Colonic mucosa (tissue), 4 donors: ENCODE measurements at regions not wholly inside any gene's neighbourhood (a gene's known extent, or its start where the extent isn't known, plus 50 kb on each side); places are given as distances from the start of the nearest gene placed in this dataset.

Experiments used
- DNase-seq: peaks from one replicate; pipeline ENCODE4 v3.0.0-alpha.2; 2020
- H3K27ac ChIP-seq: fragments of 200-600 bp; one replicate; pipeline ENCODE4 v1.8.0; 2021
- H3K27me3 ChIP-seq: fragments of 200-600 bp; one replicate; pipeline ENCODE4 v1.8.0; 2021
- H3K36me3 ChIP-seq: fragments of 200-600 bp; one replicate; pipeline ENCODE4 v1.8.0; 2021
- H3K4me1 ChIP-seq: fragments of 200-600 bp; one replicate; pipeline ENCODE4 v1.8.0; 2021; ENCODE audit warnings: mild to moderate bottlenecking
- H3K4me3 ChIP-seq: fragments of 200-600 bp; one replicate; pipeline ENCODE4 v1.8.0; 2021
- H3K9ac ChIP-seq, 2 donors: one replicate each; pipeline ENCODE4 v1.7.0; 2013; ENCODE audit warnings: control low read depth in 2 of 2, low read depth in 2 of 2, low read length in 2 of 2
- H3K9me3 ChIP-seq: fragments of 200-600 bp; one replicate; pipeline ENCODE4 v1.8.0; 2021
- intact Hi-C: fragments of 100-400 bp; cut with DNase I; formaldehyde crosslinking; loops from one replicate; pipeline ENCODE4 v1.14.1; 2022
- TF ChIP-seq, protein P1 (sequence below): fragments of 200-600 bp; IDR thresholded peaks from one replicate; pipeline ENCODE4 v1.8.0; 2022; ENCODE audit warnings: antibody characterized with exemption, mild to moderate bottlenecking
- donor health status: healthy.
- donor health status: DM: no; HTN: no; CAD: no.
- donor health status: DM: no; HTN: no; CAD: no.

- DNase-seq = no peak
- no peaks in the 10 kb centered on the region for H3K4me1 ChIP-seq
- no peaks in the 10 kb centered on the region for H3K36me3 ChIP-seq
- H3K4me3 ChIP-seq = no peak overlapping the region
- no peaks in the 10 kb centered on the region for H3K27me3 ChIP-seq
- no peak overlapping the region for H3K27ac ChIP-seq
- TF ChIP-seq, protein P1, sequence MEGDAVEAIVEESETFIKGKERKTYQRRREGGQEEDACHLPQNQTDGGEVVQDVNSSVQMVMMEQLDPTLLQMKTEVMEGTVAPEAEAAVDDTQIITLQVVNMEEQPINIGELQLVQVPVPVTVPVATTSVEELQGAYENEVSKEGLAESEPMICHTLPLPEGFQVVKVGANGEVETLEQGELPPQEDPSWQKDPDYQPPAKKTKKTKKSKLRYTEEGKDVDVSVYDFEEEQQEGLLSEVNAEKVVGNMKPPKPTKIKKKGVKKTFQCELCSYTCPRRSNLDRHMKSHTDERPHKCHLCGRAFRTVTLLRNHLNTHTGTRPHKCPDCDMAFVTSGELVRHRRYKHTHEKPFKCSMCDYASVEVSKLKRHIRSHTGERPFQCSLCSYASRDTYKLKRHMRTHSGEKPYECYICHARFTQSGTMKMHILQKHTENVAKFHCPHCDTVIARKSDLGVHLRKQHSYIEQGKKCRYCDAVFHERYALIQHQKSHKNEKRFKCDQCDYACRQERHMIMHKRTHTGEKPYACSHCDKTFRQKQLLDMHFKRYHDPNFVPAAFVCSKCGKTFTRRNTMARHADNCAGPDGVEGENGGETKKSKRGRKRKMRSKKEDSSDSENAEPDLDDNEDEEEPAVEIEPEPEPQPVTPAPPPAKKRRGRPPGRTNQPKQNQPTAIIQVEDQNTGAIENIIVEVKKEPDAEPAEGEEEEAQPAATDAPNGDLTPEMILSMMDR = no peak
- no peak overlapping the region for H3K9ac ChIP-seq
- H3K9me3 ChIP-seq = no peaks in the 10 kb centered on the region
- intact Hi-C loops = no loop called here
Observed at GRCh38 chr2:121004359-121004758, 268.7 kb downstream of the GLI2 start.

GRCh38 chr2:121004950-121005349, 269.3 kb downstream of the GLI2 start:
- no peak overlapping the region for H3K9ac ChIP-seq
- H3K27me3 ChIP-seq = no peaks in the 10 kb centered on the region
- H3K4me3 ChIP-seq = no peak overlapping the region
- TF ChIP-seq, protein P1 = no peak
- H3K36me3 ChIP-seq = no peaks in the 10 kb centered on the region
- DNase-seq = no peak
- no peak overlapping the region for H3K27ac ChIP-seq
- no peaks in the 10 kb centered on the region for H3K9me3 ChIP-seq
- no peaks in the 10 kb centered on the region for H3K4me1 ChIP-seq
- intact Hi-C loops = no loop called here

- Histone ChIP-seq H3K9ac (no peak overlapping the region), H3K9me3 (no peaks in the 10 kb centered on the region), H3K4me1 (no peaks in the 10 kb centered on the region), H3K27me3 (no peaks in the 10 kb centered on the region), H3K36me3 (no peaks in the 10 kb centered on the region), H3K27ac (no peak overlapping the region), H3K4me3 (no peak overlapping the region)
- TF ChIP-seq, protein P1 = no peak
- DNase-seq = no peak
- intact Hi-C loops = no loop called here
Observed at GRCh38 chr2:121005453-121005852, 269.8 kb downstream of the GLI2 start.

DNA sequence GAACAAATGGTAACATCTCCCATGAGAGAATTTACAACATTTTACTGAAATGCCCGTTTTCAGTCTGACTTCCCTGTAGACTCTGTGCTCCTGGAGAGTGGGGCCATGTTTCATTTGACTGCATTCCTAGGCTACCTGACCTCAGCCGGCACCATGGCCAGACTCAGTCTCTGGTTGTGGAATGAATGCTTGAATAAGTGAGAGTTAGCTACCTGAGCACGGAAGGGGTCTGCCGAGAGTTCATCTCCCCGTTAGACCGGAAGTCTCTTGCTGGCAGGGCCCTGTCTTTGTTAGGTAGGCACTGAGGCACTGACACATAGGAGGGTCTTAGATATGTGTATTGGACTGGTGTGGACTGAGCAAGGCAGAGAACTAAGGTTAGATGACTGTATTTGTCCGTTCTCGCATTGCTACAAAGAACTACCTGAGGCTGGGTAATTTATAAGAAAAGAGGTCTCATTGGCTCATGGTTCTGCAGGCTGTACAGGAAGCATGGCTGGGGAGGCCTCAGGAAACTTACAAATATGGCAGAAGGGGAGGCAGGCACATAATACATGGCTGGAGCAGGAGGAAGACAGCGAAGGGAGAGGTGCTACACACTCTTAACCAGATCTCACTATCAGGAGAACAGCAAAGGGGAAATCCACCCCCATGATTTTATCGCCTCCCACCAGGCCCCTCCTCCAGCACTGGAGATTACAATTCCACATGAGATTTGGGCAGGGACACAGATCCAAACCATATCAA, 271.2 kb downstream of the GLI2 start:
- Histone ChIP-seq H3K4me1 (no peaks in the 10 kb centered on the region), H3K9ac (no peak overlapping the region), H3K27ac (no peak overlapping the region), H3K27me3 (no peaks in the 10 kb centered on the region), H3K4me3 (no peak overlapping the region), H3K36me3 (no peaks in the 10 kb centered on the region), H3K9me3 (no peaks in the 10 kb centered on the region)
- intact Hi-C loops = no loop called here
- TF ChIP-seq, protein P1 = no peak
- DNase-seq = no peak

DNA sequence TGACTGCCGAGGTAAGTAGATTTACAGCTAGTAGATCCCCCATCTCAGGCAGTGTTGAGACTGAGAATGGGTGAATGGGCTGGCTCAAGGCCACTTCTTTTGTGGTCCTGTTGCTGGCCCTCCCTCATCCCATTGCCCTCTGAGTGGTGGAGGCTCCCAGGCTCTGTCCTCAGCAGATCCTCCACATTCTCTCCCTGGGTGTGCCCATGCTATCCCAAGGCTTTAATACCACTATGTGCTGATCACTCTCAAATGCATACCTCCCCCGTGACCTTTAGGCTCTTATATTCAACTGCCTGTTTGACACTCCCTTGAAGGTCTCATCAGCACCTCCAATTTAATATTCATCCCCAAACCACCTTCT, 271.8 kb downstream of the GLI2 start:
- intact Hi-C loops = no loop called here

More for the DNA sequence above, 271.8 kb downstream of the GLI2 start:
- DNase-seq = no peak
- H3K27me3 ChIP-seq = no peaks in the 10 kb centered on the region
- no peaks in the 10 kb centered on the region for H3K4me1 ChIP-seq
- H3K9ac ChIP-seq = no peak overlapping the region
- H3K36me3 ChIP-seq = no peaks in the 10 kb centered on the region
- TF ChIP-seq, protein P1 = no peak
- no peak overlapping the region for H3K4me3 ChIP-seq
- H3K27ac ChIP-seq = no peak overlapping the region
- H3K9me3 ChIP-seq = no peaks in the 10 kb centered on the region
